ENCODE measurements at regions not wholly inside any gene's neighbourhood (a gene's known extent, or its start where the extent isn't known, plus 50 kb on each side); places are given as distances from the start of the nearest gene placed in this dataset.

DNA sequence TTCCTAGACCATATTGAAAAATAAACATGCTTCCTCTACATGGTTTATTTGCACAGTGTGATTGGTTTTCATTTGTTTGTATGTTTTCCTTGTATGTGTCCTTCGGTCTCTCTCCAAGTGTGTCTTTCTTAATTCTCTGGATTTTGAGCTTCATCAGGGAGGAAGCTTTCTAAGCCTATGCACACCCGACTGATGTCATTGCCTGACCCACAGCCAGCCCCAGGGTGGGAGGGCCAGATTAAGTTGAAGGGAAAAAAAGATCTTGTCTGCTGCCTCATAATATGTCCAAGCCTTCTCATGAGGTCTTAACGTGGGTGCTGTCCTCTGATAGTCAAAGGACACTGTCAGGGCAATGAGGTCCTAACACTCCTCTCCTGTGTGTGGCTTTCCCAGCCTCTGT is 115.2 kb downstream of the MARCHF4 start:
- Mint-ChIP-seq H3K9me3 (ENCODE audit: low read depth) (no peaks in the 10 kb centered on the region), H3K36me3 (ENCODE audit: insufficient read depth) (no peaks in the 10 kb centered on the region), H3K4me3 (ENCODE audit: low read depth) (no peak overlapping the region), H3K27ac (no peak overlapping the region), H3K4me1 (ENCODE audit: low read depth) (no peaks in the 10 kb centered on the region), H3K27me3 (no peaks in the 10 kb centered on the region)
- DNase-seq (ENCODE audit: low spot score, unreplicated experiment) = no peak
- TF ChIP-seq, protein P1, sequence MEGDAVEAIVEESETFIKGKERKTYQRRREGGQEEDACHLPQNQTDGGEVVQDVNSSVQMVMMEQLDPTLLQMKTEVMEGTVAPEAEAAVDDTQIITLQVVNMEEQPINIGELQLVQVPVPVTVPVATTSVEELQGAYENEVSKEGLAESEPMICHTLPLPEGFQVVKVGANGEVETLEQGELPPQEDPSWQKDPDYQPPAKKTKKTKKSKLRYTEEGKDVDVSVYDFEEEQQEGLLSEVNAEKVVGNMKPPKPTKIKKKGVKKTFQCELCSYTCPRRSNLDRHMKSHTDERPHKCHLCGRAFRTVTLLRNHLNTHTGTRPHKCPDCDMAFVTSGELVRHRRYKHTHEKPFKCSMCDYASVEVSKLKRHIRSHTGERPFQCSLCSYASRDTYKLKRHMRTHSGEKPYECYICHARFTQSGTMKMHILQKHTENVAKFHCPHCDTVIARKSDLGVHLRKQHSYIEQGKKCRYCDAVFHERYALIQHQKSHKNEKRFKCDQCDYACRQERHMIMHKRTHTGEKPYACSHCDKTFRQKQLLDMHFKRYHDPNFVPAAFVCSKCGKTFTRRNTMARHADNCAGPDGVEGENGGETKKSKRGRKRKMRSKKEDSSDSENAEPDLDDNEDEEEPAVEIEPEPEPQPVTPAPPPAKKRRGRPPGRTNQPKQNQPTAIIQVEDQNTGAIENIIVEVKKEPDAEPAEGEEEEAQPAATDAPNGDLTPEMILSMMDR (IDR thresholded peaks at IDR 0.05; ENCODE audit: unreplicated experiment) = no peak

All from progenitor cell of endocrine pancreas (in vitro differentiated cells).